Fibroblast of mammary gland (primary cell): ENCODE measurements at regions not wholly inside any gene's neighbourhood (a gene's known extent, or its start where the extent isn't known, plus 50 kb on each side); places are given as distances from the start of the nearest gene placed in this dataset.
A peak's percentile ranks its signal among the peaks of the same experiment; 100 is the strongest.

Experiments used
- DNase-seq: peaks from one replicate; pipeline ENCODE4 v3.0.0-alpha.2; 2010; ENCODE audit warnings: low read depth
- H3K4me3 ChIP-seq: 2 replicates; pipeline ENCODE4 v1.5.1; 2011; ENCODE audit warnings: low read depth, mild to moderate bottlenecking, low read length, moderate library complexity; ENCODE audit not compliant: control insufficient read depth
- CTCF ChIP-seq: conservative IDR thresholded peaks from 2 replicates; pipeline ENCODE4 v1.5.1; 2011; ENCODE audit warnings: low read depth, low read length, inconsistent platforms; ENCODE audit not compliant: control insufficient read depth, insufficient read depth

GRCh38 chr10:118521415-118522117, 73.9 kb downstream of the PRLHR start:
- no peak overlapping the region for H3K4me3 ChIP-seq
- TF ChIP-seq CTCF, result no peak
- DNase-seq, result no peak

GRCh38 chr10:118520116-118520742, 75.2 kb downstream of the PRLHR start:
- TF ChIP-seq CTCF, result no peak
- no peak for DNase-seq
- H3K4me3 ChIP-seq, result no peak overlapping the region

GRCh38 chr10:118518095-118518494, 77.4 kb downstream of the PRLHR start:
- TF ChIP-seq CTCF, result no peak
- H3K4me3 ChIP-seq, result no peak overlapping the region
- DNase-seq, result no peak

- DNase-seq, result no peak
- no peak for TF ChIP-seq CTCF
- no peak overlapping the region for H3K4me3 ChIP-seq
Observed at GRCh38 chr10:118516716-118517115, 78.7 kb downstream of the PRLHR start.

- DNase-seq, result no peak
- TF ChIP-seq CTCF, result no peak
- H3K4me3 ChIP-seq, result no peak overlapping the region
Observed at GRCh38 chr10:118513174-118513573, 82.3 kb downstream of the PRLHR start.

- peak; percentile 64 for DNase-seq
- no peak for TF ChIP-seq CTCF
- H3K4me3 ChIP-seq, result no peak overlapping the region
Observed at GRCh38 chr10:118511711-118512110, 83.7 kb downstream of the PRLHR start.
